Esophagus muscularis mucosa (tissue), 4 donors: ENCODE measurements at regions not wholly inside any gene's neighbourhood (a gene's known extent, or its start where the extent isn't known, plus 50 kb on each side); places are given as distances from the start of the nearest gene placed in this dataset.

Experiments
- DNase-seq: peaks from one replicate; pipeline ENCODE4 v3.0.0-alpha.2; 2017; ENCODE audit errors: extremely low spot score
- H3K27ac ChIP-seq, 4 donors: fragments of 200-600 bp; sonication (generic); replicated peaks in 1 of 4; 1 replicate in 3 of 4; 2 replicates in 1 of 4; pipeline ENCODE4 v1.5.1; 2016 to 2019; ENCODE audit warnings: mild to moderate bottlenecking in 1 of 4
- H3K27me3 ChIP-seq, 4 donors: fragments of 200-600 bp; sonication (generic); one replicate each; pipeline versions ENCODE4 v1.5.1 to v1.6.0; 2016 to 2019
- H3K36me3 ChIP-seq, 4 donors: fragments of 200-600 bp; sonication (generic); one replicate each; pipeline ENCODE4 v1.5.1; 2016 to 2019
- H3K4me1 ChIP-seq, 4 donors: fragments of 200-600 bp; sonication (generic); one replicate each; pipeline ENCODE4 v1.5.1; 2016 to 2019
- H3K4me3 ChIP-seq, 4 donors: fragments of 200-600 bp; sonication (generic); 1 replicate in 2 of 4; 2 replicates in 2 of 4; pipeline ENCODE4 v1.5.1; 2016 to 2019; ENCODE audit warnings: mild to moderate bottlenecking in 4 of 4, moderate library complexity in 1 of 4
- H3K9me3 ChIP-seq, 4 donors: fragments of 200-600 bp; sonication (generic); 1 replicate in 3 of 4; 2 replicates in 1 of 4; pipeline ENCODE4 v1.5.1; 2016 to 2019
- CTCF ChIP-seq, 3 experiments: fragments of 200-600 bp in 2 of 3; fragments of 450-650 bp in 1 of 3; sonication (generic) in 2 of 3; IDR thresholded peaks; one replicate each; pipeline ENCODE4 v1.5.1; 2017 to 2019; ENCODE audit warnings: antibody characterized with exemption in 3 of 3, mild to moderate bottlenecking in 2 of 3, moderate library complexity in 1 of 3
- EP300 ChIP-seq: sonication (generic); formaldehyde crosslinking; IDR thresholded peaks from one replicate; pipeline ENCODE4 v1.6.1; 2017; ENCODE audit warnings: antibody characterized with exemption
- POLR2A ChIP-seq: fragments of 450-650 bp; IDR thresholded peaks from one replicate; pipeline ENCODE4 v1.6.1; 2017; ENCODE audit warnings: antibody characterized with exemption, moderate library complexity, mild to moderate bottlenecking, low read depth
- POLR2AphosphoS5 ChIP-seq, 2 donors: sonication (generic); formaldehyde crosslinking; IDR thresholded peaks; one replicate each; pipeline ENCODE4 v1.6.1; 2017; ENCODE audit warnings: antibody characterized with exemption in 2 of 2
- WGBS: methylation state at CpG from one replicate; pipeline ENCODE4 v1.1.5; 2018; 5-methylcytosine and 5-hydroxymethylcytosine counted together
- intact Hi-C: fragments of 100-400 bp; cut with DNase I; formaldehyde crosslinking; loops from one replicate; pipeline ENCODE4 v1.15.1; 2023

GRCh38 chr2:129847043-129847442, 132.4 kb upstream of the RAB6C start:
- no peaks in the 10 kb centered on the region for H3K9me3 ChIP-seq
- H3K36me3 ChIP-seq = no peaks in the 10 kb centered on the region
- no peak overlapping the region for H3K4me3 ChIP-seq
- no peak for TF ChIP-seq CTCF (IDR thresholded peaks at IDR 0.05)
- no peak for TF ChIP-seq POLR2A
- TF ChIP-seq EP300 = no peak
- TF ChIP-seq POLR2AphosphoS5 (IDR thresholded peaks at IDR 0.05) = no peak
- no peaks in the 10 kb centered on the region for H3K27me3 ChIP-seq
- WGBS = 67% methylated on average over 1 of the region's 1 CpG
- no peak overlapping the region for H3K27ac ChIP-seq
- intact Hi-C loops = no loop called here
- no peak for DNase-seq
- H3K4me1 ChIP-seq = no peaks in the 10 kb centered on the region

- no peak for DNase-seq
Measured at GRCh38 chr2:129849559-129850160, 129.8 kb upstream of the RAB6C start.

GRCh38 chr2:129857200-129857599, 122.3 kb upstream of the RAB6C start:
- no peak overlapping the region for H3K4me3 ChIP-seq
- H3K36me3 ChIP-seq = no peaks in the 10 kb centered on the region
- H3K9me3 ChIP-seq = no peaks in the 10 kb centered on the region
- H3K27me3 ChIP-seq = no peaks in the 10 kb centered on the region
- peaks cover 0 to 12% (median 3%) of the 10 kb centered on the region in 4 donors for H3K4me1 ChIP-seq
- H3K27ac ChIP-seq = no peak overlapping the region
- 61% methylated on average over 4 of the region's 4 CpGs for WGBS
- intact Hi-C loops = loop anchor here (10.0 kb wide), 1 partner anchor 1122 kb away; no protein-coding TSS in a partner anchor
- no peak for DNase-seq
- no peak for TF ChIP-seq POLR2AphosphoS5 (IDR thresholded peaks at IDR 0.05)
- TF ChIP-seq EP300 = no peak
- TF ChIP-seq POLR2A = no peak
- no peak for TF ChIP-seq CTCF (IDR thresholded peaks at IDR 0.05)

More at GRCh38 chr2:129849559-129850160, 129.8 kb upstream of the RAB6C start:
- H3K9me3 ChIP-seq = no peaks in the 10 kb centered on the region
- no peaks in the 10 kb centered on the region for H3K36me3 ChIP-seq
- no peaks in the 10 kb centered on the region for H3K27me3 ChIP-seq
- no peak overlapping the region for H3K4me3 ChIP-seq
- TF ChIP-seq CTCF (IDR thresholded peaks at IDR 0.05) (peak; percentile 68 to 76 (median 73)), POLR2AphosphoS5 (IDR thresholded peaks at IDR 0.05) (no peak)
- H3K4me1 ChIP-seq = no peaks in the 10 kb centered on the region
- 19% methylated on average over 6 of the region's 6 CpGs for WGBS
- no peak overlapping the region for H3K27ac ChIP-seq
- intact Hi-C loops = loop anchor here (10.0 kb wide), 1 partner anchor 1115 kb away; no protein-coding TSS in a partner anchor

- Histone ChIP-seq H3K27ac (no peak overlapping the region), H3K27me3 (no peaks in the 10 kb centered on the region), H3K4me3 (no peak overlapping the region), H3K9me3 (no peaks in the 10 kb centered on the region), H3K36me3 (no peaks in the 10 kb centered on the region), H3K4me1 (peaks cover 0 to 12% (median 3%) of the 10 kb centered on the region in 4 donors)
- no peak for DNase-seq
- WGBS = 69% methylated on average over 9 of the region's 9 CpGs
- intact Hi-C loops = loop anchor here (10.0 kb wide), 1 partner anchor 1124 kb away; no protein-coding TSS in a partner anchor
- no peak for TF ChIP-seq CTCF (IDR thresholded peaks at IDR 0.05)
- TF ChIP-seq EP300 = no peak
- TF ChIP-seq POLR2AphosphoS5 (IDR thresholded peaks at IDR 0.05) = no peak
- TF ChIP-seq POLR2A = no peak
Measured at GRCh38 chr2:129859175-129859574, 120.3 kb upstream of the RAB6C start.

GRCh38 chr2:129860088-129860487, 119.4 kb upstream of the RAB6C start:
- Histone ChIP-seq H3K27me3 (no peaks in the 10 kb centered on the region), H3K36me3 (no peaks in the 10 kb centered on the region), H3K27ac (no peak overlapping the region), H3K4me1 (peaks cover 0 to 12% (median 3%) of the 10 kb centered on the region in 4 donors), H3K9me3 (no peaks in the 10 kb centered on the region), H3K4me3 (no peak overlapping the region)
- intact Hi-C loops = no loop called here
- DNase-seq = no peak
- TF ChIP-seq EP300 (no peak), POLR2A (no peak), CTCF (IDR thresholded peaks at IDR 0.05) (no peak), POLR2AphosphoS5 (IDR thresholded peaks at IDR 0.05) (no peak)
